Gastrocnemius medialis (tissue), 4 donors: ENCODE measurements at regions not wholly inside any gene's neighbourhood (a gene's known extent, or its start where the extent isn't known, plus 50 kb on each side); places are given as distances from the start of the nearest gene placed in this dataset.

Experiments
- ATAC-seq, 2 donors: fragments of 150-250 bp; one replicate each; pipeline ENCODE4 v1.9.1; 2016
- DNase-seq, 2 donors: peaks; one replicate each; pipeline ENCODE4 v3.0.0-alpha.2; 2019
- H3K27ac ChIP-seq, 4 donors: fragments of 200-600 bp; sonication (generic); 1 replicate in 1 of 4; 2 replicates in 3 of 4; pipeline ENCODE4 v1.5.1; 2016 to 2018; ENCODE audit warnings: mild to moderate bottlenecking in 2 of 4, moderate library complexity in 1 of 4
- H3K27me3 ChIP-seq, 3 donors: fragments of 200-600 bp; sonication (generic) in 2 of 3; 1 replicate in 1 of 3; 2 replicates in 2 of 3; pipeline versions ENCODE4 v1.5.1 to v1.6.0; 2016 to 2019; ENCODE audit warnings: mild to moderate bottlenecking in 1 of 3, moderate library complexity in 1 of 3
- H3K36me3 ChIP-seq, 2 donors: fragments of 200-600 bp; sonication (generic) in 1 of 2; one replicate each; pipeline ENCODE4 v1.5.1; 2017 to 2018
- H3K4me1 ChIP-seq, 2 donors: fragments of 200-600 bp; sonication (generic) in 1 of 2; one replicate each; pipeline ENCODE4 v1.5.1; 2016 to 2017; ENCODE audit warnings: mild to moderate bottlenecking in 2 of 2
- H3K4me3 ChIP-seq, 4 donors: fragments of 200-600 bp; sonication (generic) in 3 of 4; 1 replicate in 1 of 4; 2 replicates in 3 of 4; pipeline ENCODE4 v1.5.1; 2016 to 2019; ENCODE audit warnings: mild to moderate bottlenecking in 2 of 4
- H3K9me3 ChIP-seq, 3 donors: fragments of 200-600 bp; sonication (generic) in 2 of 3; 1 replicate in 1 of 3; 2 replicates in 2 of 3; pipeline ENCODE4 v1.5.1; 2016 to 2019
- CTCF ChIP-seq, 5 experiments: fragments of 450-650 bp in 3 of 5; fragments of 200-600 bp in 2 of 5; sonication (generic) in 2 of 5; IDR thresholded peaks in 4 of 5; conservative IDR thresholded peaks in 1 of 5; 1 replicate in 4 of 5; 2 replicates in 1 of 5; pipeline ENCODE4 v1.5.1; 2016 to 2019; ENCODE audit warnings: antibody characterized with exemption in 5 of 5, mild to moderate bottlenecking in 3 of 5, moderate library complexity in 3 of 5
- POLR2A ChIP-seq, 2 donors: fragments of 450-650 bp; IDR thresholded peaks; one replicate each; pipeline ENCODE4 v1.6.1; 2017; ENCODE audit warnings: antibody characterized with exemption in 2 of 2, mild to moderate bottlenecking in 2 of 2, moderate library complexity in 2 of 2
- in situ Hi-C, 4 donors: fragments of 200-750 bp; cut with MboI; loops; one replicate each; pipeline versions ENCODE4 v1.15.0 to v1.8.0; 2017; ENCODE audit warnings: low sequenced_read_pairs in 4 of 4
- intact Hi-C: fragments of 100-400 bp; cut with DNase I; formaldehyde crosslinking; loops from one replicate; pipeline ENCODE4 v1.15.1; 2023; ENCODE audit warnings: low total_unique reads

- DNase-seq: no peak
- no peak overlapping the region for H3K4me3 ChIP-seq
- no peaks in the 10 kb centered on the region for H3K27me3 ChIP-seq
- no peaks in the 10 kb centered on the region for H3K36me3 ChIP-seq
- in situ Hi-C loops (no loop called here), intact Hi-C loops (no loop called here)
- H3K9me3 ChIP-seq: no peaks in the 10 kb centered on the region
- no peaks in the 10 kb centered on the region for H3K4me1 ChIP-seq
- no peak for ATAC-seq
- H3K27ac ChIP-seq: no peak overlapping the region
- TF ChIP-seq POLR2A (IDR thresholded peaks at IDR 0.05) (no peak), CTCF (IDR thresholded peaks at IDR 0.05 in 4 of 5, conservative IDR thresholded peaks at IDR 0.05 in 1 of 5) (no peak)
Measured at GRCh38 chr12:90238663-90239271, 530.1 kb upstream of the ATP2B1 start.

GRCh38 chr12:90237841-90238240 lies 529.2 kb upstream of the ATP2B1 start:
- TF ChIP-seq POLR2A (IDR thresholded peaks at IDR 0.05): no peak
- no peak for TF ChIP-seq CTCF (IDR thresholded peaks at IDR 0.05 in 4 of 5, conservative IDR thresholded peaks at IDR 0.05 in 1 of 5)
- Histone ChIP-seq H3K4me3 (no peak overlapping the region), H3K9me3 (no peaks in the 10 kb centered on the region), H3K27ac (no peak overlapping the region), H3K27me3 (no peaks in the 10 kb centered on the region), H3K4me1 (no peaks in the 10 kb centered on the region), H3K36me3 (no peaks in the 10 kb centered on the region)
- DNase-seq: no peak
- ATAC-seq: no peak
- in situ Hi-C loops (no loop called here), intact Hi-C loops (no loop called here)

GRCh38 chr12:90235642-90236041 lies 527.0 kb upstream of the ATP2B1 start:
- Histone ChIP-seq H3K27ac (no peak overlapping the region), H3K9me3 (no peaks in the 10 kb centered on the region), H3K36me3 (no peaks in the 10 kb centered on the region), H3K4me1 (no peaks in the 10 kb centered on the region), H3K27me3 (no peaks in the 10 kb centered on the region), H3K4me3 (no peak overlapping the region)
- intact Hi-C loops (no loop called here), in situ Hi-C loops (no loop called here)
- DNase-seq (no peak), ATAC-seq (no peak)
- TF ChIP-seq POLR2A (IDR thresholded peaks at IDR 0.05) (no peak), CTCF (IDR thresholded peaks at IDR 0.05 in 4 of 5, conservative IDR thresholded peaks at IDR 0.05 in 1 of 5) (no peak)

GRCh38 chr12:90234472-90234871 lies 525.8 kb upstream of the ATP2B1 start:
- Histone ChIP-seq H3K27ac (no peak overlapping the region), H3K27me3 (no peaks in the 10 kb centered on the region), H3K36me3 (no peaks in the 10 kb centered on the region), H3K4me3 (no peak overlapping the region), H3K4me1 (no peaks in the 10 kb centered on the region), H3K9me3 (no peaks in the 10 kb centered on the region)
- TF ChIP-seq CTCF (IDR thresholded peaks at IDR 0.05 in 4 of 5, conservative IDR thresholded peaks at IDR 0.05 in 1 of 5): no peak
- no peak for TF ChIP-seq POLR2A (IDR thresholded peaks at IDR 0.05)
- in situ Hi-C loops: no loop called here
- no peak for DNase-seq
- intact Hi-C loops: no loop called here
- ATAC-seq: no peak
